Neuron (in vitro differentiated cells): ENCODE measurements at regions not wholly inside any gene's neighbourhood (a gene's known extent, or its start where the extent isn't known, plus 50 kb on each side); places are given as distances from the start of the nearest gene placed in this dataset.
"Not testable (repeated sequence)": the region's sequence is repeated elsewhere in the genome, so short reads cannot be mapped to it uniquely, and the experiment has no call there.

ENCODE experiments used
- H2AFZ ChIP-seq: one replicate; pipeline ENCODE4 v1.6.1; 2013; ENCODE audit warnings: low read depth, mild to moderate bottlenecking, inconsistent platforms, low read length, moderate library complexity
- H3K27me3 ChIP-seq: one replicate; pipeline ENCODE4 v1.6.1; 2013; ENCODE audit warnings: low read length; ENCODE audit not compliant: insufficient read depth
- H3K36me3 ChIP-seq: one replicate; pipeline ENCODE4 v1.6.1; 2013; ENCODE audit warnings: low read length; ENCODE audit not compliant: insufficient read depth
- H3K4me1 ChIP-seq: one replicate; pipeline ENCODE4 v1.6.1; 2013; ENCODE audit warnings: low read length; ENCODE audit not compliant: insufficient read depth
- H3K4me3 ChIP-seq: 2 replicates; pipeline ENCODE4 v1.5.1; 2013; ENCODE audit warnings: mild to moderate bottlenecking, low read length, moderate library complexity
- H3K9me3 ChIP-seq: one replicate; pipeline ENCODE4 v1.6.1; 2013; ENCODE audit warnings: low read length

- not testable (repeated sequence) for H3K9me3 ChIP-seq, H3K4me3 ChIP-seq, H2AFZ ChIP-seq, H3K27me3 ChIP-seq, H3K4me1 ChIP-seq, H3K36me3 ChIP-seq
Observed at GRCh38 chr16:29227751-29228663, 178.5 kb downstream of the NPIPB11 start.

- Histone ChIP-seq H3K4me1 (peaks cover 6% of the 10 kb centered on the region), H3K4me3 (no peak overlapping the region), H3K27me3 (no peaks in the 10 kb centered on the region)
Observed at GRCh38 chr16:29226782-29227181, 179.7 kb downstream of the NPIPB11 start.

GRCh38 chr16:29224675-29225074, 181.8 kb downstream of the NPIPB11 start:
- not testable (repeated sequence) for H3K4me3 ChIP-seq, H2AFZ ChIP-seq, H3K27me3 ChIP-seq, H3K9me3 ChIP-seq, H3K36me3 ChIP-seq, H3K4me1 ChIP-seq

More at GRCh38 chr16:29226782-29227181, 179.7 kb downstream of the NPIPB11 start:
- H3K36me3 ChIP-seq = no peaks in the 10 kb centered on the region
- no peak overlapping the region for H2AFZ ChIP-seq
- H3K9me3 ChIP-seq = no peaks in the 10 kb centered on the region

- H3K27me3 ChIP-seq, H3K4me1 ChIP-seq, H3K36me3 ChIP-seq, H2AFZ ChIP-seq, H3K9me3 ChIP-seq, H3K4me3 ChIP-seq: not testable (repeated sequence)
Observed at GRCh38 chr16:29222615-29223014, 183.9 kb downstream of the NPIPB11 start.

GRCh38 chr16:29222008-29222407, 184.5 kb downstream of the NPIPB11 start:
- H2AFZ ChIP-seq = not testable (repeated sequence)

GRCh38 chr16:29221281-29221955, 185.1 kb downstream of the NPIPB11 start:
- not testable (repeated sequence) for H3K4me1 ChIP-seq, H3K4me3 ChIP-seq, H2AFZ ChIP-seq, H3K36me3 ChIP-seq, H3K27me3 ChIP-seq, H3K9me3 ChIP-seq

More at GRCh38 chr16:29222008-29222407, 184.5 kb downstream of the NPIPB11 start:
- H3K4me3 ChIP-seq, H3K4me1 ChIP-seq, H3K36me3 ChIP-seq, H3K9me3 ChIP-seq, H3K27me3 ChIP-seq: not testable (repeated sequence)

GRCh38 chr16:29220647-29221191, 185.8 kb downstream of the NPIPB11 start:
- H2AFZ ChIP-seq, H3K36me3 ChIP-seq, H3K4me3 ChIP-seq, H3K9me3 ChIP-seq, H3K4me1 ChIP-seq, H3K27me3 ChIP-seq: not testable (repeated sequence)

- H3K4me3 ChIP-seq, H3K4me1 ChIP-seq: not testable (repeated sequence)
Observed at GRCh38 chr16:29219966-29220646, 186.4 kb downstream of the NPIPB11 start.

GRCh38 chr16:29219562-29219961, 186.9 kb downstream of the NPIPB11 start:
- not testable (repeated sequence) for H3K9me3 ChIP-seq

More at GRCh38 chr16:29219966-29220646, 186.4 kb downstream of the NPIPB11 start:
- H3K36me3 ChIP-seq, H3K27me3 ChIP-seq, H2AFZ ChIP-seq, H3K9me3 ChIP-seq: not testable (repeated sequence)

GRCh38 chr16:29218649-29219048, 187.9 kb downstream of the NPIPB11 start:
- H2AFZ ChIP-seq, H3K4me1 ChIP-seq, H3K4me3 ChIP-seq, H3K9me3 ChIP-seq, H3K36me3 ChIP-seq, H3K27me3 ChIP-seq: not testable (repeated sequence)

More at GRCh38 chr16:29219562-29219961, 186.9 kb downstream of the NPIPB11 start:
- not testable (repeated sequence) for H3K4me3 ChIP-seq, H2AFZ ChIP-seq, H3K4me1 ChIP-seq, H3K36me3 ChIP-seq, H3K27me3 ChIP-seq

GRCh38 chr16:29218171-29218570, 188.3 kb downstream of the NPIPB11 start:
- not testable (repeated sequence) for H3K4me1 ChIP-seq, H3K4me3 ChIP-seq, H3K9me3 ChIP-seq, H2AFZ ChIP-seq, H3K36me3 ChIP-seq, H3K27me3 ChIP-seq

- not testable (repeated sequence) for H3K27me3 ChIP-seq, H2AFZ ChIP-seq, H3K4me1 ChIP-seq, H3K36me3 ChIP-seq, H3K4me3 ChIP-seq, H3K9me3 ChIP-seq
Observed at GRCh38 chr16:29217752-29218126, 188.8 kb downstream of the NPIPB11 start.

GRCh38 chr16:29217104-29217751, 189.3 kb downstream of the NPIPB11 start:
- not testable (repeated sequence) for H3K4me3 ChIP-seq, H3K9me3 ChIP-seq, H3K4me1 ChIP-seq

More at GRCh38 chr16:29217104-29217751, 189.3 kb downstream of the NPIPB11 start:
- H2AFZ ChIP-seq, H3K27me3 ChIP-seq, H3K36me3 ChIP-seq: not testable (repeated sequence)
